ENCODE measurements at regions not wholly inside any gene's neighbourhood (a gene's known extent, or its start where the extent isn't known, plus 50 kb on each side); places are given as distances from the start of the nearest gene placed in this dataset.

DNA sequence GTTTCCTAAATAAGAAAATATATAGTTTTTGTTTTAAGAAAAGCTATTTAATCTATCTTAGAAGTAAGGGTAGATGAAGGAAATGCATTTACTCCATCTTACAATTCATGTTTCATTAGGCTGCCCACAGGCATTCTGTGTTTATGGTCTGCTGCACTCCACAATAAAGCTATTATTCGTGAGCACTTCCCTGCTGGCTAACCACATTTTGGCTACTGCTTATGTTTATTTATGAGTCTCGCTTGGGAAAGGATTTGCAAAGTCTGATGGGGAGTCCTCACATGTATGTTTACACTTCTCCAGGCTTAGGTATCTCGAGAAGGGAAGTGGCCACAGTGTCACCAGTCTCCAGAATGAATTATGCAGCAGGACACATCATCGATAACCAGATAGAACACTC, 260.8 kb upstream of the VCX start:
- TF ChIP-seq, protein P1, sequence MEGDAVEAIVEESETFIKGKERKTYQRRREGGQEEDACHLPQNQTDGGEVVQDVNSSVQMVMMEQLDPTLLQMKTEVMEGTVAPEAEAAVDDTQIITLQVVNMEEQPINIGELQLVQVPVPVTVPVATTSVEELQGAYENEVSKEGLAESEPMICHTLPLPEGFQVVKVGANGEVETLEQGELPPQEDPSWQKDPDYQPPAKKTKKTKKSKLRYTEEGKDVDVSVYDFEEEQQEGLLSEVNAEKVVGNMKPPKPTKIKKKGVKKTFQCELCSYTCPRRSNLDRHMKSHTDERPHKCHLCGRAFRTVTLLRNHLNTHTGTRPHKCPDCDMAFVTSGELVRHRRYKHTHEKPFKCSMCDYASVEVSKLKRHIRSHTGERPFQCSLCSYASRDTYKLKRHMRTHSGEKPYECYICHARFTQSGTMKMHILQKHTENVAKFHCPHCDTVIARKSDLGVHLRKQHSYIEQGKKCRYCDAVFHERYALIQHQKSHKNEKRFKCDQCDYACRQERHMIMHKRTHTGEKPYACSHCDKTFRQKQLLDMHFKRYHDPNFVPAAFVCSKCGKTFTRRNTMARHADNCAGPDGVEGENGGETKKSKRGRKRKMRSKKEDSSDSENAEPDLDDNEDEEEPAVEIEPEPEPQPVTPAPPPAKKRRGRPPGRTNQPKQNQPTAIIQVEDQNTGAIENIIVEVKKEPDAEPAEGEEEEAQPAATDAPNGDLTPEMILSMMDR (IDR thresholded peaks at IDR 0.05; ENCODE audit: control extremely low read depth, extremely low read depth): no peak
- ATAC-seq (ENCODE audit: insufficient read depth, low FRiP score) (no peak), DNase-seq (no peak)
- Histone ChIP-seq H3K27ac (ENCODE audit: low read depth in 1 of 2, low read length in 1 of 2) (no peak overlapping the region), H3K9me3 (ENCODE audit: control insufficient read depth in 4 of 4, insufficient read depth in 3 of 4, low read length in 3 of 4) (no peaks in the 10 kb centered on the region), H3K4me3 (no peak overlapping the region), H3K9ac (ENCODE audit: insufficient read depth in 1 of 2, low read length in 2 of 2) (no peak overlapping the region), H3K27me3 (ENCODE audit: control insufficient read depth in 3 of 3, insufficient read depth in 3 of 3, low read length in 2 of 3) (peaks cover 0 to 21% (median 3%) of the 10 kb centered on the region in 3 donors), H3K4me1 (ENCODE audit: control insufficient read depth in 5 of 5, insufficient read depth in 5 of 5, low read length in 5 of 5) (no peaks in the 10 kb centered on the region), H3K36me3 (ENCODE audit: control insufficient read depth in 4 of 4, insufficient read depth in 4 of 4, low read length in 4 of 4) (no peaks in the 10 kb centered on the region)
- WGBS, 2 donors: 42 to 49% methylated on average over 4 of the region's 4 CpGs

DNA sequence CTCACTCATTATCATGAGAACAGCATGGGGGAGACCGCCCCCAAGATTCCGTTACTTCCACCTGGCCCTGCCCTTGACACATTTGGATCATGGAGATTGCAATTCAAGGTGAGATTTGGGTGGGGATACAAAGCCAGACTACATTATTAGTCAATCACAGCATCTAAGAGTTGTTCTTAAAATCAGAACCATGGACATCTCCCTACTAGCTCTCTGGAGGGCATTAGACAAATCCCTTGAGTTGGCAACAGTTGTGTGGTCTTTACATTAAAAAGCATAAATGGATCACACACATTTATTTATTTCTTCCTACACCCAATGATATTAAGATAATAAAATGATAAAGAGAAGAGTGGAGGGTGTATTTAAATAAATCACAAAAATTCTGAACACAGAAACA, 262.8 kb upstream of the VCX start:
- H3K9me3 ChIP-seq (ENCODE audit: control insufficient read depth in 4 of 4, insufficient read depth in 3 of 4, low read length in 3 of 4): no peaks in the 10 kb centered on the region
- ATAC-seq (ENCODE audit: insufficient read depth, low FRiP score) (no peak), DNase-seq (peak in 1 of 3 donors; percentile 11)
- H3K27ac ChIP-seq (ENCODE audit: low read depth in 1 of 2, low read length in 1 of 2): no peak overlapping the region
- H3K4me1 ChIP-seq (ENCODE audit: control insufficient read depth in 5 of 5, insufficient read depth in 5 of 5, low read length in 5 of 5): no peaks in the 10 kb centered on the region
- H3K27me3 ChIP-seq (ENCODE audit: control insufficient read depth in 3 of 3, insufficient read depth in 3 of 3, low read length in 2 of 3): peaks cover 0 to 20% (median 7%) of the 10 kb centered on the region in 3 donors
- TF ChIP-seq, protein P1 (IDR thresholded peaks at IDR 0.05; ENCODE audit: control extremely low read depth, extremely low read depth): no peak
- no peak overlapping the region for H3K9ac ChIP-seq (ENCODE audit: insufficient read depth in 1 of 2, low read length in 2 of 2)
- WGBS, 2 donors: 71 to 74% methylated on average over 2 of the region's 2 CpGs
- H3K36me3 ChIP-seq (ENCODE audit: control insufficient read depth in 4 of 4, insufficient read depth in 4 of 4, low read length in 4 of 4): no peaks in the 10 kb centered on the region
- no peak overlapping the region for H3K4me3 ChIP-seq

DNA sequence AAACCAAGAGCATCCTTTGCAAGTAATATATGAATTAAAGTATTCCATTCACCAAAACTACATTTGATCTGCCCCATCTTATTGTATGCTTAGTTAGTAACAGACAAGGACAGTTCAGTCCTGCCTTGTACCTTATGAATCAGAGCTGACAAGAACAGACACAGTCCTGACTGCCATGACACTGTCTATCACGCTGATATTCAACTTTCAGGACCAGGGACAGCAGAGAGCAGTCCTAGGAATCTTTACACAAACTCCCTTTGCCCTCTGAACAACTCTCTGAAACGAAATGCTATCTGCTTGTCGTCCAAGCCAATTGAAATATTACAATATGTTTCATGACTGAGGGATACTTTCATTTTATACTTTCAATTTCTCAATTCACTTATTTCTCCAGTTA, 268.6 kb upstream of the VCX start:
- Histone ChIP-seq H3K4me3 (no peak overlapping the region), H3K27me3 (ENCODE audit: control insufficient read depth in 3 of 3, insufficient read depth in 3 of 3, low read length in 2 of 3) (peaks cover 0 to 13% (median 5%) of the 10 kb centered on the region in 3 donors), H3K9me3 (ENCODE audit: control insufficient read depth in 4 of 4, insufficient read depth in 3 of 4, low read length in 3 of 4) (peaks cover 0 to 2% (median 0%) of the 10 kb centered on the region in 4 donors), H3K27ac (ENCODE audit: low read depth in 1 of 2, low read length in 1 of 2) (no peak overlapping the region), H3K36me3 (ENCODE audit: control insufficient read depth in 4 of 4, insufficient read depth in 4 of 4, low read length in 4 of 4) (no peaks in the 10 kb centered on the region), H3K9ac (ENCODE audit: insufficient read depth in 1 of 2, low read length in 2 of 2) (no peak overlapping the region), H3K4me1 (ENCODE audit: control insufficient read depth in 5 of 5, insufficient read depth in 5 of 5, low read length in 5 of 5) (no peaks in the 10 kb centered on the region)
- ATAC-seq (ENCODE audit: insufficient read depth, low FRiP score) (no peak), DNase-seq (peak; percentile 10 to 44 (median 13))
- TF ChIP-seq, protein P1 (IDR thresholded peaks at IDR 0.05; ENCODE audit: control extremely low read depth, extremely low read depth): no peak
- 3 to 8% methylated on average over 3 of the region's 3 CpGs for WGBS, 2 donors

DNA sequence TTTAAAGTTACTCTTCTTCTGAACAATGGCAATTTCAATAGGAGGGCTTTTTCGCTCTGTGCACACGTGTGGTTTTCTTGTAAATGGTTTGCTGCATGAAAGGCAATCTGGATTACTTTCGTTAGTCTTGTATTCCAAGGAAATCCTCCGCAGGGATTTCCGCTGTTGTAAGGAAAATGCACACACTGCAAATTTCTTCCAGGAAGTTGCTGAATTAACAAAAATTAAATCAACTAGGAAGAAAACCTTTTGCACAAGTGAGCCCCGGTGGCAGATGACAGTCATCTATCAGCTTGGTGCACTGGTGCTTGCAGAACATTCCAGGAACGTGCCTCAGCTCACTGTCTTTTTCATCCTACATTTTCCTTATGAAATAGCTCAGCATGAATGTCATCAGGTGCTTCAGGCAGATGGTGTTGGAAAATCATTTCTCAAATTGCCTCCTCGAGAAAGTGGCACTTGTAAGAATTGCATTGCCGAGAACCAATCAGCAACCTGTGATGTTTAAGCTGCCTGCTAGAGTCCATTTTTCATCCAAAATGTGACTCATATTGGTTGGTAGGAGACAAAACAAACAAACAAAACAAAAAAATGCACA, 272.4 kb upstream of the VCX start:
- Histone ChIP-seq H3K9ac (ENCODE audit: insufficient read depth in 1 of 2, low read length in 2 of 2) (no peak overlapping the region), H3K4me1 (ENCODE audit: control insufficient read depth in 5 of 5, insufficient read depth in 5 of 5, low read length in 5 of 5) (no peaks in the 10 kb centered on the region), H3K4me3 (no peak overlapping the region), H3K27ac (ENCODE audit: low read depth in 1 of 2, low read length in 1 of 2) (no peak overlapping the region), H3K27me3 (ENCODE audit: control insufficient read depth in 3 of 3, insufficient read depth in 3 of 3, low read length in 2 of 3) (peaks cover 0 to 5% (median 3%) of the 10 kb centered on the region in 3 donors), H3K36me3 (ENCODE audit: control insufficient read depth in 4 of 4, insufficient read depth in 4 of 4, low read length in 4 of 4) (no peaks in the 10 kb centered on the region), H3K9me3 (ENCODE audit: control insufficient read depth in 4 of 4, insufficient read depth in 3 of 4, low read length in 3 of 4) (peaks cover 0 to 2% (median 0%) of the 10 kb centered on the region in 4 donors)
- DNase-seq: no peak
- TF ChIP-seq, protein P1 (IDR thresholded peaks at IDR 0.05; ENCODE audit: control extremely low read depth, extremely low read depth): no peak
- 74 to 80% methylated on average over 9 of the region's 9 CpGs for WGBS, 2 donors
- ATAC-seq (ENCODE audit: insufficient read depth, low FRiP score): no peak
